Heart left ventricle (tissue), 16 donors: ENCODE measurements at regions not wholly inside any gene's neighbourhood (a gene's known extent, or its start where the extent isn't known, plus 50 kb on each side); places are given as distances from the start of the nearest gene placed in this dataset.

Experiments used
- ATAC-seq, 4 donors: fragments of 200-7000 bp; cut with Tn5 transposase; one replicate each; pipeline ENCODE4 v1.9.1; 2020 to 2022; ENCODE audit warnings: moderate library complexity in 4 of 4, mild to moderate bottlenecking in 3 of 4, moderate number of reproducible peaks in 1 of 4
- DNase-seq, 5 donors: peaks; one replicate each; pipeline ENCODE4 v3.0.0-alpha.2; 2020
- H3K27ac ChIP-seq, 12 donors: fragments of 200-600 bp; sonication (generic) in 4 of 12; one replicate each; pipeline versions ENCODE4 v1.5.0 to v1.8.0; 2016 to 2022; ENCODE audit warnings: mild to moderate bottlenecking in 2 of 12
- H3K27me3 ChIP-seq, 9 donors: fragments of 200-600 bp; sonication (generic) in 2 of 9; one replicate each; pipeline versions ENCODE4 v1.5.1 to v1.8.0; 2016 to 2022; ENCODE audit warnings: mild to moderate bottlenecking in 3 of 9
- H3K36me3 ChIP-seq, 9 donors: fragments of 200-600 bp; sonication (generic) in 2 of 9; one replicate each; pipeline versions ENCODE4 v1.5.0 to v1.8.0; 2018 to 2022; ENCODE audit warnings: mild to moderate bottlenecking in 2 of 9
- H3K4me1 ChIP-seq, 12 donors: fragments of 200-600 bp; sonication (generic) in 4 of 12; one replicate each; pipeline versions ENCODE4 v1.5.0 to v1.8.0; 2016 to 2022; ENCODE audit warnings: mild to moderate bottlenecking in 3 of 12
- H3K4me3 ChIP-seq, 12 donors: fragments of 200-600 bp; sonication (generic) in 4 of 12; one replicate each; pipeline versions ENCODE4 v1.5.0 to v1.8.0; 2017 to 2022; ENCODE audit warnings: mild to moderate bottlenecking in 9 of 12, moderate library complexity in 4 of 12
- H3K9me3 ChIP-seq, 12 donors: fragments of 200-600 bp; sonication (generic) in 4 of 12; one replicate each; pipeline versions ENCODE4 v1.5.0 to v1.8.0; 2016 to 2022; ENCODE audit warnings: mild to moderate bottlenecking in 1 of 12
- CTCF ChIP-seq, 12 donors: fragments of 200-600 bp; sonication (generic) in 4 of 12; IDR thresholded peaks; one replicate each; pipeline versions ENCODE4 v1.5.0 to v1.8.0; 2018 to 2022; ENCODE audit warnings: antibody characterized with exemption in 12 of 12, mild to moderate bottlenecking in 5 of 12
- POLR2A ChIP-seq, 2 donors: fragments of 450-650 bp; IDR thresholded peaks; one replicate each; pipeline ENCODE4 v1.6.1; 2017; ENCODE audit warnings: antibody characterized with exemption in 2 of 2, mild to moderate bottlenecking in 2 of 2, moderate library complexity in 2 of 2
- WGBS, 4 donors: extraction: QIAGEN DNeasy Blood & Tissue Kit in 2 of 4; methylation state at CpG; one replicate each; pipeline versions ENCODE4 v1.1.5 to v1.1.7; 2013 to 2018; 5-methylcytosine and 5-hydroxymethylcytosine counted together
- intact Hi-C, 10 donors: fragments of 100-400 bp; cut with DNase I; formaldehyde crosslinking; loops; one replicate each; pipeline versions ENCODE4 v1.11.1 to v1.14.2; 2022
- donor health status: ischemic (EF 13 %, LVEDD 7.1; RV severe dilation, severe dysfunction).
- donor health status: healthy with polysubstance abuse.
- donor health status: DM: no; HTN: yes; CAD: no.
- donor health status: DM: no; HTN: no; CAD: no.
- donor health status: ischemic (EF 25% LVEDD 6.9; RV normal size, moderate dysfunction).
- donor health status: ischemic (EF 25% LVEDD 5.7; RV mildly dilated, moderate dysfunction).
- donor health status: healthy.
- donor health status: DM: yes; HTN: yes; CAD: no.
- donor health status: ischemic (EF 35%, LVEDD 5.7; RV mildly dilated, moderate dysfunction).
- donor health status: nonischemic (EF 11% LVEDD 7.7; RV severe dilation, severe dysfunction).
- donor health status: DM: yes; HTN: yes; CAD: no.
- donor health status: PGD.
- donor health status: ischemic (EF 29% LVEDD 5.4; RV normal size, mild dysfunction).
- donor health status: nonischemic (EF 23%, LVEDD 6.1; RV moderate dilation, normal function).

DNA sequence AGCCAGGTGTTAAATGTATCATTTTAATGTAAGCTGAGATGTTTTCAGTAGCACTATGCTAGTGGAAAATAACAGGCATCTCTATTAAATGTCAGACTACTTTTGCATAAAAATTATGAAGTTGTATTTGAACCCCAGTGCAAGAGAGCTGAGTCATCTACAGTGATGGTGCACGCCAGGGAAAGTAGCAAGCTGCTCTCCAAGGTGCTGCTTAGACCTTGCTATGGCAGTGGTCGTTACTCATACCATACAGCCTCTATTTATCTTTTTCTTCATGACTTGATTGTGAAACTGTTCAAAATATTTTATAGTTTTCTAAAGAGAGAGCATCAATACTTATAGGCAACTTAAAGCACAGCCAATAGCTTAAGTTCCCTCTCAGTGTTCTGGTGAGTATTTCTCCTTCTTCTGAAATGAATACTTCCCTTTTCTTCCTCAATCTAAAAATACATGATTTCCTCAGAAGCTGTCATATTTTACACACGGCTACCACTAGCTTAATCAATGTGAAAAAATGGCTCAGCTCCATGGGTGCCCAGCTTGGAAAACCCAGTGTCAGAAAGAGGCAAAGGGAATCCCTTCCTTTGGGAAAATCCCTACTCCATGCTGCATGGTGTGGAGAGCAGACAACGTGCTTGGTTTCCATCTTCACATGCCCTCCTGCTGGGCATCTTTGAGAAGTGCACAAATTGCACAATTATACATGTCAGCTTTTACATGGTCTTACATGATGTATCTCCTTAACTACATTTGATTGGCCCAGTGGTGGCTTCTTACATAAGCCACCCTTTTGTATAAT lies 105.6 kb downstream of the ELOVL4 start:
- WGBS, 4 donors: 62 to 68% (median 66%) methylated on average over 4 of the region's 4 CpGs
- TF ChIP-seq POLR2A (IDR thresholded peaks at IDR 0.05) (no peak), CTCF (IDR thresholded peaks at IDR 0.05) (no peak)
- DNase-seq: no peak
- no peaks in the 10 kb centered on the region for H3K36me3 ChIP-seq
- H3K4me3 ChIP-seq: no peak overlapping the region
- intact Hi-C loops: no loop called here
- no peaks in the 10 kb centered on the region for H3K4me1 ChIP-seq
- no peak for ATAC-seq
- peaks cover 0 to 6% (median 0%) of the 10 kb centered on the region in 12 donors for H3K9me3 ChIP-seq
- no peak overlapping the region for H3K27ac ChIP-seq
- H3K27me3 ChIP-seq: peaks cover 0 to under 1% (median 0%) of the 10 kb centered on the region in 9 donors

GRCh38 chr6:79838851-79839250 lies 108.5 kb downstream of the ELOVL4 start:
- TF ChIP-seq POLR2A (IDR thresholded peaks at IDR 0.05) (no peak), CTCF (IDR thresholded peaks at IDR 0.05) (no peak)
- H3K27me3 ChIP-seq: no peaks in the 10 kb centered on the region
- no peak overlapping the region for H3K27ac ChIP-seq
- DNase-seq (no peak), ATAC-seq (no peak)
- no peak overlapping the region for H3K4me3 ChIP-seq
- peaks cover 0 to 6% (median 0%) of the 10 kb centered on the region in 12 donors for H3K9me3 ChIP-seq
- intact Hi-C loops: no loop called here
- H3K4me1 ChIP-seq: no peaks in the 10 kb centered on the region
- H3K36me3 ChIP-seq: no peaks in the 10 kb centered on the region

GRCh38 chr6:79833964-79834284 lies 113.4 kb downstream of the ELOVL4 start:
- intact Hi-C loops: no loop called here
- ATAC-seq: no peak
- Histone ChIP-seq H3K4me1 (peaks cover 0 to 2% (median 0%) of the 10 kb centered on the region in 12 donors), H3K36me3 (no peaks in the 10 kb centered on the region), H3K9me3 (peaks cover 0 to 3% (median 0%) of the 10 kb centered on the region in 12 donors), H3K4me3 (no peak overlapping the region), H3K27me3 (peaks cover 0 to 6% (median 0%) of the 10 kb centered on the region in 9 donors), H3K27ac (no peak overlapping the region)
- no peak for DNase-seq
- TF ChIP-seq POLR2A (IDR thresholded peaks at IDR 0.05): no peak
- no peak for TF ChIP-seq CTCF (IDR thresholded peaks at IDR 0.05)
- 64 to 70% (median 65%) methylated on average over 3 of the region's 3 CpGs for WGBS, 4 donors

GRCh38 chr6:79833264-79833963 lies 113.9 kb downstream of the ELOVL4 start:
- Histone ChIP-seq H3K9me3 (no peaks in the 10 kb centered on the region), H3K36me3 (no peaks in the 10 kb centered on the region), H3K4me1 (peaks cover 0 to 2% (median 0%) of the 10 kb centered on the region in 12 donors), H3K27me3 (peaks cover 0 to 6% (median 0%) of the 10 kb centered on the region in 9 donors), H3K27ac (no peak overlapping the region), H3K4me3 (no peak overlapping the region)
- intact Hi-C loops: no loop called here
- ATAC-seq (no peak), DNase-seq (no peak)
- 22 to 33% (median 28%) methylated on average over 2 of the region's 2 CpGs for WGBS, 4 donors
- no peak for TF ChIP-seq POLR2A (IDR thresholded peaks at IDR 0.05)
- TF ChIP-seq CTCF (IDR thresholded peaks at IDR 0.05): no peak
